ENCODE measurements at regions not wholly inside any gene's neighbourhood (a gene's known extent, or its start where the extent isn't known, plus 50 kb on each side); places are given as distances from the start of the nearest gene placed in this dataset.

- no peak overlapping the region for H3K9ac ChIP-seq (ENCODE audit: low read depth, low read length)
- no peaks in the 10 kb centered on the region for H3K9me3 ChIP-seq (ENCODE audit: control insufficient read depth, insufficient read depth, low read length)
- H3K36me3 ChIP-seq (ENCODE audit: insufficient read depth, low read length), result no peaks in the 10 kb centered on the region
- no peaks in the 10 kb centered on the region for H3K4me1 ChIP-seq (ENCODE audit: insufficient read depth, low read length)
Observed at GRCh38 chr2:220103596-220103995, 476.2 kb downstream of the SLC4A3 start.

- H3K9me3 ChIP-seq (ENCODE audit: control insufficient read depth, insufficient read depth, low read length), result no peaks in the 10 kb centered on the region
- H3K9ac ChIP-seq (ENCODE audit: low read depth, low read length), result no peak overlapping the region
- H3K4me1 ChIP-seq (ENCODE audit: insufficient read depth, low read length), result no peaks in the 10 kb centered on the region
- H3K36me3 ChIP-seq (ENCODE audit: insufficient read depth, low read length), result no peaks in the 10 kb centered on the region
Observed at GRCh38 chr2:220104871-220105351, 477.5 kb downstream of the SLC4A3 start.

- no peaks in the 10 kb centered on the region for H3K4me1 ChIP-seq (ENCODE audit: insufficient read depth, low read length)
- H3K9ac ChIP-seq (ENCODE audit: low read depth, low read length), result no peak overlapping the region
- H3K36me3 ChIP-seq (ENCODE audit: insufficient read depth, low read length), result no peaks in the 10 kb centered on the region
- no peaks in the 10 kb centered on the region for H3K9me3 ChIP-seq (ENCODE audit: control insufficient read depth, insufficient read depth, low read length)
Observed at GRCh38 chr2:220106065-220106464, 478.6 kb downstream of the SLC4A3 start.

GRCh38 chr2:220107380-220107791 is 480.0 kb downstream of the SLC4A3 start:
- Histone ChIP-seq H3K9ac (ENCODE audit: low read depth, low read length) (no peak overlapping the region), H3K36me3 (ENCODE audit: insufficient read depth, low read length) (no peaks in the 10 kb centered on the region), H3K4me1 (ENCODE audit: insufficient read depth, low read length) (no peaks in the 10 kb centered on the region), H3K9me3 (ENCODE audit: control insufficient read depth, insufficient read depth, low read length) (no peaks in the 10 kb centered on the region)

GRCh38 chr2:220114443-220114842 is 487.0 kb downstream of the SLC4A3 start:
- no peak overlapping the region for H3K9ac ChIP-seq (ENCODE audit: low read depth, low read length)
- no peaks in the 10 kb centered on the region for H3K4me1 ChIP-seq (ENCODE audit: insufficient read depth, low read length)
- no peaks in the 10 kb centered on the region for H3K36me3 ChIP-seq (ENCODE audit: insufficient read depth, low read length)
- no peaks in the 10 kb centered on the region; the same call in none of the 2 replicates for H3K9me3 ChIP-seq (ENCODE audit: control insufficient read depth, insufficient read depth, low read length)

- H3K9me3 ChIP-seq (ENCODE audit: control insufficient read depth, insufficient read depth, low read length), result no peaks in the 10 kb centered on the region; the same call in none of the 2 replicates
Observed at GRCh38 chr2:220117025-220117424, 489.6 kb downstream of the SLC4A3 start.

GRCh38 chr2:220120041-220120440 is 492.6 kb downstream of the SLC4A3 start:
- Histone ChIP-seq H3K9me3 (ENCODE audit: control insufficient read depth, insufficient read depth, low read length) (no peaks in the 10 kb centered on the region; the same call in none of the 2 replicates), H3K9ac (ENCODE audit: low read depth, low read length) (no peak overlapping the region), H3K36me3 (ENCODE audit: insufficient read depth, low read length) (no peaks in the 10 kb centered on the region), H3K4me1 (ENCODE audit: insufficient read depth, low read length) (no peaks in the 10 kb centered on the region)

More at GRCh38 chr2:220117025-220117424, 489.6 kb downstream of the SLC4A3 start:
- Histone ChIP-seq H3K36me3 (ENCODE audit: insufficient read depth, low read length) (no peaks in the 10 kb centered on the region), H3K9ac (ENCODE audit: low read depth, low read length) (no peak overlapping the region), H3K4me1 (ENCODE audit: insufficient read depth, low read length) (no peaks in the 10 kb centered on the region)

- Histone ChIP-seq H3K9me3 (ENCODE audit: control insufficient read depth, insufficient read depth, low read length) (no peaks in the 10 kb centered on the region), H3K4me1 (ENCODE audit: insufficient read depth, low read length) (no peaks in the 10 kb centered on the region), H3K9ac (ENCODE audit: low read depth, low read length) (no peak overlapping the region), H3K36me3 (ENCODE audit: insufficient read depth, low read length) (no peaks in the 10 kb centered on the region)
Observed at GRCh38 chr2:220123751-220124150, 496.3 kb downstream of the SLC4A3 start.

- Histone ChIP-seq H3K4me1 (ENCODE audit: insufficient read depth, low read length) (no peaks in the 10 kb centered on the region), H3K9me3 (ENCODE audit: control insufficient read depth, insufficient read depth, low read length) (no peaks in the 10 kb centered on the region), H3K9ac (ENCODE audit: low read depth, low read length) (no peak overlapping the region), H3K36me3 (ENCODE audit: insufficient read depth, low read length) (no peaks in the 10 kb centered on the region)
Observed at GRCh38 chr2:220125551-220125950, 498.1 kb downstream of the SLC4A3 start.

GRCh38 chr2:220127311-220127710 is 499.9 kb downstream of the SLC4A3 start:
- no peaks in the 10 kb centered on the region for H3K4me1 ChIP-seq (ENCODE audit: insufficient read depth, low read length)
- no peaks in the 10 kb centered on the region for H3K9me3 ChIP-seq (ENCODE audit: control insufficient read depth, insufficient read depth, low read length)
- no peak overlapping the region for H3K9ac ChIP-seq (ENCODE audit: low read depth, low read length)
- no peaks in the 10 kb centered on the region for H3K36me3 ChIP-seq (ENCODE audit: insufficient read depth, low read length)

GRCh38 chr2:220127876-220128275 is 500.4 kb downstream of the SLC4A3 start:
- no peak overlapping the region for H3K9ac ChIP-seq (ENCODE audit: low read depth, low read length)
- no peaks in the 10 kb centered on the region for H3K36me3 ChIP-seq (ENCODE audit: insufficient read depth, low read length)
- no peaks in the 10 kb centered on the region for H3K9me3 ChIP-seq (ENCODE audit: control insufficient read depth, insufficient read depth, low read length)
- H3K4me1 ChIP-seq (ENCODE audit: insufficient read depth, low read length), result no peaks in the 10 kb centered on the region

- H3K36me3 ChIP-seq (ENCODE audit: insufficient read depth, low read length), result no peaks in the 10 kb centered on the region
- H3K9me3 ChIP-seq (ENCODE audit: control insufficient read depth, insufficient read depth, low read length), result no peaks in the 10 kb centered on the region
- no peak overlapping the region for H3K9ac ChIP-seq (ENCODE audit: low read depth, low read length)
- H3K4me1 ChIP-seq (ENCODE audit: insufficient read depth, low read length), result no peaks in the 10 kb centered on the region
Observed at GRCh38 chr2:220129391-220129790, 502.0 kb downstream of the SLC4A3 start.

- Histone ChIP-seq H3K9me3 (ENCODE audit: control insufficient read depth, insufficient read depth, low read length) (no peaks in the 10 kb centered on the region), H3K36me3 (ENCODE audit: insufficient read depth, low read length) (no peaks in the 10 kb centered on the region), H3K9ac (ENCODE audit: low read depth, low read length) (no peak overlapping the region), H3K4me1 (ENCODE audit: insufficient read depth, low read length) (no peaks in the 10 kb centered on the region)
Observed at GRCh38 chr2:220134756-220135534, 507.5 kb downstream of the SLC4A3 start.

- no peak overlapping the region for H3K9ac ChIP-seq (ENCODE audit: low read depth, low read length)
- H3K36me3 ChIP-seq (ENCODE audit: insufficient read depth, low read length), result no peaks in the 10 kb centered on the region
- H3K9me3 ChIP-seq (ENCODE audit: control insufficient read depth, insufficient read depth, low read length), result no peaks in the 10 kb centered on the region
- peaks cover 4% of the 10 kb centered on the region; the same call in 1 of the 2 replicates for H3K4me1 ChIP-seq (ENCODE audit: insufficient read depth, low read length)
Observed at GRCh38 chr2:220143336-220143735, 515.9 kb downstream of the SLC4A3 start.

GRCh38 chr2:220144411-220144810 is 517.0 kb downstream of the SLC4A3 start:
- no peak overlapping the region for H3K9ac ChIP-seq (ENCODE audit: low read depth, low read length)
- no peaks in the 10 kb centered on the region for H3K9me3 ChIP-seq (ENCODE audit: control insufficient read depth, insufficient read depth, low read length)
- no peaks in the 10 kb centered on the region for H3K36me3 ChIP-seq (ENCODE audit: insufficient read depth, low read length)
- H3K4me1 ChIP-seq (ENCODE audit: insufficient read depth, low read length), result peaks cover 4% of the 10 kb centered on the region; the same call in 1 of the 2 replicates

Data from ES-I3 (cell line).